HEK293 (cell line): ENCODE measurements at regions not wholly inside any gene's neighbourhood (a gene's known extent, or its start where the extent isn't known, plus 50 kb on each side); places are given as distances from the start of the nearest gene placed in this dataset.

Source experiments
- CTCF ChIA-PET: fragments of 350-600 bp; formaldehyde crosslinking; extraction: SDS; loops from one replicate; lab custom pipeline; 2021; ENCODE audit warnings: antibody characterized with exemption; lab: Yijun Ruan, JAX
- POLR2A ChIA-PET: fragments of 300-600 bp; formaldehyde crosslinking; extraction: SDS; loops from one replicate; lab custom pipeline; 2020; ENCODE audit warnings: antibody characterized with exemption, inconsistent platforms; lab: Yijun Ruan, JAX
- H3K27ac ChIP-seq: fragments of 200-500 bp; sonication (Bioruptor generic); 2 replicates; pipeline ENCODE4 v1.5.1; 2014; ENCODE audit warnings: low read depth, low read length, control low read depth, inconsistent platforms; ENCODE audit errors: extremely low read depth
- H3K36me3 ChIP-seq, 2 experiments: fragments of 200-500 bp in 1 of 2; sonication (Bioruptor generic) in 1 of 2; 1 replicate in 1 of 2; 2 replicates in 1 of 2; pipeline ENCODE4 v1.5.1; 2014 to 2017; ENCODE audit warnings: inconsistent platforms in 2 of 2, low read length in 2 of 2; ENCODE audit not compliant: control insufficient read depth in 2 of 2, insufficient read depth in 1 of 2
- H3K4me1 ChIP-seq: fragments of 200-500 bp; sonication (Bioruptor generic); 2 replicates; pipeline ENCODE4 v1.5.1; 2014; ENCODE audit warnings: mild to moderate bottlenecking, low read length, inconsistent platforms; ENCODE audit not compliant: control insufficient read depth, insufficient read depth
- H3K4me3 ChIP-seq: 2 replicates; pipeline ENCODE4 v1.5.1; 2011; ENCODE audit warnings: low read depth, mild to moderate bottlenecking, control low read depth, low read length, moderate library complexity
- H3K9me3 ChIP-seq: fragments of 200-500 bp; sonication (Bioruptor generic); 2 replicates; pipeline ENCODE4 v1.5.1; 2014; ENCODE audit warnings: low read depth, low read length, inconsistent platforms; ENCODE audit not compliant: control insufficient read depth, insufficient read depth
- EGR2 ChIP-seq: fragments of 450-650 bp; formaldehyde crosslinking; IDR thresholded peaks from 2 replicates; pipeline ENCODE4 v1.5.1; 2016; ENCODE audit warnings: low read depth, missing biosample characterization, missing genetic modification characterization
- MYNN ChIP-seq: fragments of 450-650 bp; formaldehyde crosslinking; IDR thresholded peaks from 2 replicates; pipeline ENCODE4 v1.5.1; 2016; ENCODE audit warnings: missing biosample characterization, missing genetic modification characterization, borderline replicate concordance
- PRDM1 ChIP-seq: fragments of 450-650 bp; formaldehyde crosslinking; IDR thresholded peaks from 2 replicates; pipeline ENCODE4; 2016; ENCODE audit warnings: missing biosample characterization, missing genetic modification characterization
- SCRT1 ChIP-seq: fragments of 450-650 bp; formaldehyde crosslinking; IDR thresholded peaks from 2 replicates; pipeline ENCODE4 v1.5.1; 2016; ENCODE audit warnings: missing biosample characterization, missing genetic modification characterization, borderline replicate concordance
- SCRT2 ChIP-seq: fragments of 450-650 bp; formaldehyde crosslinking; IDR thresholded peaks from 2 replicates; pipeline ENCODE4 v1.5.1; 2016; ENCODE audit warnings: missing biosample characterization, missing genetic modification characterization
- TRIM28 ChIP-seq: IDR thresholded peaks from 2 replicates; pipeline ENCODE4 v1.6.1; 2011; ENCODE audit warnings: low read length, control low read depth, borderline replicate concordance
- WT1 ChIP-seq: fragments of 450-650 bp; formaldehyde crosslinking; IDR thresholded peaks from 2 replicates; pipeline ENCODE4 v1.5.1; 2016; ENCODE audit warnings: missing biosample characterization, missing genetic modification characterization
- ZIC2 ChIP-seq: fragments of 450-650 bp; formaldehyde crosslinking; IDR thresholded peaks from 2 replicates; pipeline ENCODE4 v1.5.1; 2016; ENCODE audit warnings: missing biosample characterization, missing genetic modification characterization
- ZNF114 ChIP-seq: fragments of 450-650 bp; formaldehyde crosslinking; IDR thresholded peaks from 2 replicates; pipeline ENCODE4 v1.5.0; 2017; ENCODE audit warnings: missing biosample characterization, missing genetic modification characterization
- ZNF140 ChIP-seq: fragments of 450-650 bp; formaldehyde crosslinking; IDR thresholded peaks from 2 replicates; pipeline ENCODE4 v1.5.1; 2016; ENCODE audit warnings: missing biosample characterization, missing genetic modification characterization
- ZNF202 ChIP-seq: fragments of 450-650 bp; formaldehyde crosslinking; IDR thresholded peaks from 2 replicates; pipeline ENCODE4 v1.5.1; 2016; ENCODE audit warnings: missing biosample characterization, missing genetic modification characterization, borderline replicate concordance
- ZNF394 ChIP-seq: fragments of 450-650 bp; formaldehyde crosslinking; IDR thresholded peaks from 2 replicates; pipeline ENCODE4 v1.5.1; 2016; ENCODE audit warnings: missing biosample characterization, missing genetic modification characterization, mild to moderate bottlenecking, moderate library complexity, borderline replicate concordance
- ZNF555 ChIP-seq: fragments of 450-650 bp; formaldehyde crosslinking; conservative IDR thresholded peaks from 2 replicates; pipeline ENCODE4 v1.5.1; 2017; ENCODE audit warnings: missing biosample characterization, mild to moderate bottlenecking, missing genetic modification characterization, inconsistent platforms
- ZNF621 ChIP-seq: fragments of 450-650 bp; formaldehyde crosslinking; IDR thresholded peaks from 2 replicates; pipeline ENCODE4 v1.5.1; 2017; ENCODE audit warnings: missing biosample characterization, missing genetic modification characterization
- ZNF664 ChIP-seq: fragments of 450-650 bp; formaldehyde crosslinking; IDR thresholded peaks from 2 replicates; pipeline ENCODE4 v1.5.1; 2016; ENCODE audit warnings: missing biosample characterization, missing genetic modification characterization
- ZNF777 ChIP-seq: fragments of 450-650 bp; formaldehyde crosslinking; IDR thresholded peaks from 2 replicates; pipeline ENCODE4 v1.5.1; 2017; ENCODE audit warnings: missing biosample characterization, missing genetic modification characterization, borderline replicate concordance
- ZNF792 ChIP-seq: fragments of 450-650 bp; formaldehyde crosslinking; IDR thresholded peaks from 2 replicates; pipeline ENCODE4 v1.5.1; 2016; ENCODE audit warnings: missing biosample characterization, missing genetic modification characterization
- TF ChIP-seq, protein P1 (sequence below): fragments of 450-650 bp; formaldehyde crosslinking; IDR thresholded peaks from 2 replicates; pipeline ENCODE4 v1.5.1; 2017; ENCODE audit warnings: missing biosample characterization, missing genetic modification characterization
- TF ChIP-seq, protein P2 (sequence below): fragments of 450-650 bp; formaldehyde crosslinking; IDR thresholded peaks from 2 replicates; pipeline ENCODE4 v1.5.1; 2016; ENCODE audit warnings: missing biosample characterization, missing genetic modification characterization
- TF ChIP-seq, protein P3 (sequence below): fragments of 450-650 bp; formaldehyde crosslinking; IDR thresholded peaks from 2 replicates; pipeline ENCODE4 v1.5.1; 2016; ENCODE audit warnings: missing biosample characterization, missing genetic modification characterization
- TF ChIP-seq, protein P4 (sequence below): fragments of 450-650 bp; formaldehyde crosslinking; IDR thresholded peaks from 2 replicates; pipeline ENCODE4 v1.5.1; 2016; ENCODE audit warnings: missing biosample characterization, missing genetic modification characterization

DNA sequence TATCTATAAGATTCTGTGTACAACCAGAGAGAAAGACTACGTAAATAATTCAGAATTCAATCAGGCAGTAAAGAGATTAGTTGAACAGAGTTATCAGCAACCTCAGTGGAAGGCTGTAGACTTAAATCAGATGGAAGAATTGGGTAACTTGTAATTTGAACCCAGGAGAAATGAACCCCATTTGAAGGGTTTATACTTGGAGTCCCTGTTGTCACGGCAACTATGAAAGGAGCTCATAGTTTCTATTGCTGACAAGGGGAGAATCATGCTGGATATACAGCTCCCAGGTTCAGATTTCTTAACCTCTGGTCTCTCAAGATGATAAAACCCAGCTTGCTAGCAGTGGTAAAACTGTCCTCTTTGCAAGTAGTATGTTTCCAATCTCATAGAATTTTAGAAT, 54.4 kb upstream of the BMP4 start:
- H3K9me3 ChIP-seq: no peaks in the 10 kb centered on the region
- H3K27ac ChIP-seq: no peak overlapping the region
- TF ChIP-seq, protein P1, sequence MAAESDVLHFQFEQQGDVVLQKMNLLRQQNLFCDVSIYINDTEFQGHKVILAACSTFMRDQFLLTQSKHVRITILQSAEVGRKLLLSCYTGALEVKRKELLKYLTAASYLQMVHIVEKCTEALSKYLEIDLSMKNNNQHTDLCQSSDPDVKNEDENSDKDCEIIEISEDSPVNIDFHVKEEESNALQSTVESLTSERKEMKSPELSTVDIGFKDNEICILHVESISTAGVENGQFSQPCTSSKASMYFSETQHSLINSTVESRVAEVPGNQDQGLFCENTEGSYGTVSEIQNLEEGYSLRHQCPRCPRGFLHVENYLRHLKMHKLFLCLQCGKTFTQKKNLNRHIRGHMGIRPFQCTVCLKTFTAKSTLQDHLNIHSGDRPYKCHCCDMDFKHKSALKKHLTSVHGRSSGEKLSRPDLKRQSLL: no peak
- TF ChIP-seq MYNN: no peak
- no peak for TF ChIP-seq EGR2
- TF ChIP-seq ZNF202 (tag by site-specific recombination): no peak
- no peak for TF ChIP-seq ZIC2 (tag by site-specific recombination)
- TF ChIP-seq ZNF555 (tag by site-specific recombination): no peak
- TF ChIP-seq ZNF621: no peak
- no peak for TF ChIP-seq ZNF664 (tag by site-specific recombination)
- no peak for TF ChIP-seq ZNF792
- TF ChIP-seq WT1 (tag by site-specific recombination): no peak
- TF ChIP-seq ZNF114: no peak
- no peak for TF ChIP-seq ZNF777 (tag by site-specific recombination)
- no peak for TF ChIP-seq ZNF140 (tag by site-specific recombination)
- TF ChIP-seq, protein P2, sequence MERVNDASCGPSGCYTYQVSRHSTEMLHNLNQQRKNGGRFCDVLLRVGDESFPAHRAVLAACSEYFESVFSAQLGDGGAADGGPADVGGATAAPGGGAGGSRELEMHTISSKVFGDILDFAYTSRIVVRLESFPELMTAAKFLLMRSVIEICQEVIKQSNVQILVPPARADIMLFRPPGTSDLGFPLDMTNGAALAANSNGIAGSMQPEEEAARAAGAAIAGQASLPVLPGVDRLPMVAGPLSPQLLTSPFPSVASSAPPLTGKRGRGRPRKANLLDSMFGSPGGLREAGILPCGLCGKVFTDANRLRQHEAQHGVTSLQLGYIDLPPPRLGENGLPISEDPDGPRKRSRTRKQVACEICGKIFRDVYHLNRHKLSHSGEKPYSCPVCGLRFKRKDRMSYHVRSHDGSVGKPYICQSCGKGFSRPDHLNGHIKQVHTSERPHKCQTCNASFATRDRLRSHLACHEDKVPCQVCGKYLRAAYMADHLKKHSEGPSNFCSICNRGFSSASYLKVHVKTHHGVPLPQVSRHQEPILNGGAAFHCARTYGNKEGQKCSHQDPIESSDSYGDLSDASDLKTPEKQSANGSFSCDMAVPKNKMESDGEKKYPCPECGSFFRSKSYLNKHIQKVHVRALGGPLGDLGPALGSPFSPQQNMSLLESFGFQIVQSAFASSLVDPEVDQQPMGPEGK (tag by site-specific recombination): no peak
- no peak for TF ChIP-seq PRDM1 (tag by site-specific recombination)
- no peak for TF ChIP-seq SCRT2 (tag by site-specific recombination)
- no peak for TF ChIP-seq TRIM28
- TF ChIP-seq, protein P3, sequence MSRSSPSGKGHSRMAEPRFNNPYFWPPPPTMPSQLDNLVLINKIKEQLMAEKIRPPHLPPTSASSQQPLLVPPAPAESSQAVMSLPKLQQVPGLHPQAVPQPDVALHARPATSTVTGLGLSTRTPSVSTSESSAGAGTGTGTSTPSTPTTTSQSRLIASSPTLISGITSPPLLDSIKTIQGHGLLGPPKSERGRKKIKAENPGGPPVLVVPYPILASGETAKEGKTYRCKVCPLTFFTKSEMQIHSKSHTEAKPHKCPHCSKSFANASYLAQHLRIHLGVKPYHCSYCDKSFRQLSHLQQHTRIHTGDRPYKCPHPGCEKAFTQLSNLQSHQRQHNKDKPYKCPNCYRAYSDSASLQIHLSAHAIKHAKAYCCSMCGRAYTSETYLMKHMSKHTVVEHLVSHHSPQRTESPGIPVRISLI (tag by site-specific recombination): no peak
- POLR2A ChIA-PET: no interaction called here
- no peak overlapping the region for H3K4me3 ChIP-seq
- H3K4me1 ChIP-seq: no peaks in the 10 kb centered on the region
- CTCF ChIA-PET: interaction anchor here (0.8 to 1.5 kb wide), 4 partner anchors 10 to 472 kb away, joined by 3 to 4 read pairs (median 3); no protein-coding TSS in a partner anchor
- H3K36me3 ChIP-seq: no peaks in the 10 kb centered on the region

DNA sequence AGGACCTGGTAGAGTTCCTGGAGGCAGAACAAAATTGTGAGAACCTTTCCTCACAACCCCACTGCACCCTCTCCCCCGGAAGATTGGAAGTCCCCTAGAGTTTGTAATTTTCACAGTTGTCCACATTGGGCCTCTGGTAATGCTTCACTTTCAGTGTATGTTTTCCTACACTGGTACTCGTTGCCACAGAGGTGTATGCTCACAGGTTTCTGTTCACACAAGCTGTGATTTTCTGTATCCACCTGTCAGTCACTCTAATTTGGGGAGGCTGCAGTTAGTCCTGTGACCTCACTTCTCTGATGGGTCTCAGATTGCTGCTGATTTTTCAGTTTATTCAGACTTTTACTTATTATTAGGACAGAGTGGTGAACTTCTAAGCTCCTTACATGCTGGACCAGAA, 66.4 kb upstream of the BMP4 start:
- Histone ChIP-seq H3K4me1 (no peaks in the 10 kb centered on the region), H3K4me3 (no peak overlapping the region), H3K9me3 (no peaks in the 10 kb centered on the region), H3K27ac (no peak overlapping the region), H3K36me3 (no peaks in the 10 kb centered on the region)
- CTCF ChIA-PET: interaction anchor here (0.6 kb wide), 1 partner anchor 152 kb away, joined by 3 read pairs; no protein-coding TSS in a partner anchor
- POLR2A ChIA-PET: no interaction called here
- TF ChIP-seq, protein P4, sequence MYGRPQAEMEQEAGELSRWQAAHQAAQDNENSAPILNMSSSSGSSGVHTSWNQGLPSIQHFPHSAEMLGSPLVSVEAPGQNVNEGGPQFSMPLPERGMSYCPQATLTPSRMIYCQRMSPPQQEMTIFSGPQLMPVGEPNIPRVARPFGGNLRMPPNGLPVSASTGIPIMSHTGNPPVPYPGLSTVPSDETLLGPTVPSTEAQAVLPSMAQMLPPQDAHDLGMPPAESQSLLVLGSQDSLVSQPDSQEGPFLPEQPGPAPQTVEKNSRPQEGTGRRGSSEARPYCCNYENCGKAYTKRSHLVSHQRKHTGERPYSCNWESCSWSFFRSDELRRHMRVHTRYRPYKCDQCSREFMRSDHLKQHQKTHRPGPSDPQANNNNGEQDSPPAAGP (tag by site-specific recombination): no peak
- TF ChIP-seq, all 188 proteins: peak for 0

DNA sequence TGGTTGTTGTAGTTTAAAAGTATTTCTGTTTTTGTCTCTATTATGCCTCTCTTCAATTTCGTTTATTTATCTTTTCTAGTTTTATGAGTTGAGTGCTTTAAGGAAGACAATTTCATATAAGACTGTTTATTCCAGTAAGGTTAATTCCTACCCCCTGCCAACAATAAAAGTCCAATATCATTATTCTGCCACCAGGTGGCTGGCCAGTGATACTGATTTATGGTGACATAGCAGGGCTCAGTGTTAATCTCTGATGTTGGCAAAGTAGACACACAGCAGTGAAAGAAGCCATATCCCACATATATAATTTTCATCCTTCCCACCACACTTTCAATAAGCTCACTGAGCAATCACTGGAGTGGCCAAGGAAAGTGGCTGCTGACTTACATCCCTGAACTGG, 69.0 kb upstream of the BMP4 start:
- H3K27ac ChIP-seq: no peak overlapping the region
- H3K4me3 ChIP-seq: no peak overlapping the region
- H3K36me3 ChIP-seq: no peaks in the 10 kb centered on the region
- ChIA-PET CTCF (interaction anchor here (0.6 kb wide), 1 partner anchor 94 kb away, joined by 3 read pairs; no protein-coding TSS in a partner anchor), POLR2A (no interaction called here)
- H3K9me3 ChIP-seq: no peaks in the 10 kb centered on the region
- TF ChIP-seq SCRT1 (tag by site-specific recombination) (no peak), ZNF394 (tag by site-specific recombination) (no peak)
- H3K4me1 ChIP-seq: no peaks in the 10 kb centered on the region
